K562 (cell line): ENCODE measurements at regions not wholly inside any gene's neighbourhood (a gene's known extent, or its start where the extent isn't known, plus 50 kb on each side); places are given as distances from the start of the nearest gene placed in this dataset.

Source experiments
- ATAC-seq: fragments of 200-7000 bp; cut with Tn5 transposase; 3 replicates; pipeline ENCODE4 v1.9.1; 2020; ENCODE audit warnings: moderate library complexity
- BruUV-seq: library from RNA; stranded (reverse); fragments of 400-500 nt; replicated peaks from 2 replicates; lab custom pipeline; 2021; lab: Mats Ljungman, UMichigan
- CTCF ChIA-PET: fragments of 300-600 bp; formaldehyde crosslinking; extraction: SDS; loops from one replicate; lab custom pipeline; 2021; ENCODE audit warnings: low intra/inter-chr PET ratio; lab: Yijun Ruan, JAX
- POLR2A ChIA-PET: fragments of 300-600, 350-650 bp; sonication (Branson Sonifier 250); formaldehyde crosslinking; extraction: SDS; loops from one replicate; lab custom pipeline; 2021; ENCODE audit warnings: antibody characterized with exemption, inconsistent platforms; lab: Yijun Ruan, JAX
- DNase-seq, 4 experiments: peaks; one replicate each; pipeline versions ENCODE4 v3.0.0 to v3.0.0-alpha.2; 2011 to 2018; ENCODE audit warnings: low spot score in 3 of 4, mixed read lengths in 3 of 4; ENCODE audit errors: extremely low read depth in 1 of 4
- FAIRE-seq: peaks from 2 replicates; lab custom pipeline; 2011; peaks lifted over from hg19 to GRCh38; lab: Jason Lieb, UNC
- H2AFZ ChIP-seq: 2 replicates; pipeline ENCODE4 v1.6.0; 2011; ENCODE audit warnings: low read depth, low read length, control low read depth, inconsistent platforms
- H3K27ac ChIP-seq: fragments of 200-600 bp; 3 replicates; pipeline ENCODE4 v1.8.0; 2011; ENCODE audit warnings: low read depth, mild to moderate bottlenecking, control low read depth, inconsistent platforms, low read length, moderate library complexity, mixed read lengths; ENCODE audit errors: extremely low read depth
- H3K27me3 ChIP-seq, 2 experiments: fragments of 300-600 bp in 1 of 2; 2 replicates in 1 of 2; 3 replicates in 1 of 2; pipeline versions ENCODE4 v1.6.0 to v1.8.0; 2011; ENCODE audit warnings: inconsistent platforms in 2 of 2, low read length in 2 of 2, mild to moderate bottlenecking in 1 of 2, mixed read lengths in 1 of 2, moderate library complexity in 1 of 2; ENCODE audit not compliant: control insufficient read depth in 2 of 2, insufficient read depth in 2 of 2
- H3K36me3 ChIP-seq: fragments of 300-600 bp; 3 replicates; pipeline ENCODE4 v1.8.0; 2011; ENCODE audit warnings: mild to moderate bottlenecking, low read length, inconsistent platforms; ENCODE audit not compliant: control insufficient read depth, insufficient read depth
- H3K4me1 ChIP-seq, 2 experiments: fragments of 200-600 bp in 1 of 2; replicated peaks in 1 of 2; 2 replicates in 1 of 2; 3 replicates in 1 of 2; pipeline versions ENCODE4 v1.5.1 to v1.8.0; 2011; ENCODE audit warnings: inconsistent platforms in 2 of 2, low read length in 2 of 2, mild to moderate bottlenecking in 1 of 2, mixed read lengths in 1 of 2, moderate library complexity in 1 of 2; ENCODE audit not compliant: control insufficient read depth in 2 of 2, insufficient read depth in 2 of 2
- H3K4me2 ChIP-seq: 2 replicates; pipeline ENCODE4 v1.6.1; 2011; ENCODE audit warnings: low read length, control low read depth, inconsistent platforms, mixed read lengths; ENCODE audit not compliant: insufficient read depth
- H3K4me3 ChIP-seq: fragments of 200-600 bp; sonication (generic), shearing (Covaris generic); 2 replicates; pipeline ENCODE4 v1.5.1; 2016; ENCODE audit warnings: control low read depth, inconsistent platforms
- H3K79me2 ChIP-seq: fragments of 200-600 bp; 3 replicates; pipeline ENCODE4 v1.8.0; 2011; ENCODE audit warnings: low read length, inconsistent platforms; ENCODE audit not compliant: control insufficient read depth, insufficient read depth
- H3K9ac ChIP-seq, 2 experiments: 2 replicates each; pipeline versions ENCODE4 v1.6.0 to v1.6.1; 2011; ENCODE audit warnings: low read depth in 2 of 2, low read length in 2 of 2, control low read depth in 1 of 2, inconsistent platforms in 1 of 2, mild to moderate bottlenecking in 1 of 2, mixed read lengths in 1 of 2; ENCODE audit not compliant: insufficient read depth in 1 of 2
- H3K9me1 ChIP-seq: one replicate; pipeline ENCODE4 v1.6.0; 2011; ENCODE audit warnings: inconsistent platforms, mild to moderate bottlenecking, low read length, moderate library complexity; ENCODE audit not compliant: control insufficient read depth, insufficient read depth
- H3K9me3 ChIP-seq: replicated peaks from 2 replicates; pipeline ENCODE4 v1.5.1; 2011; ENCODE audit warnings: low read depth, low read length, inconsistent platforms; ENCODE audit not compliant: control insufficient read depth, insufficient read depth
- H4K20me1 ChIP-seq: replicated peaks from 2 replicates; pipeline ENCODE4 v1.6.1; 2011; ENCODE audit warnings: low read length, inconsistent platforms, mixed read lengths; ENCODE audit not compliant: control insufficient read depth, insufficient read depth
- FOXP4 ChIP-seq: sonication (generic); formaldehyde crosslinking; IDR thresholded peaks from 2 replicates; pipeline ENCODE4 v1.8.0; 2022; ENCODE audit warnings: mild to moderate bottlenecking, missing genetic modification reagents, borderline replicate concordance
- SRSF7 ChIP-seq: fragments of 200-400 bp; formaldehyde crosslinking; optimal IDR thresholded peaks from 2 replicates; pipeline ENCODE3; 2017; ENCODE audit warnings: mild to moderate bottlenecking, low read depth, low read length
- ZNF407 ChIP-seq: fragments of 450-650 bp; IDR thresholded peaks from 2 replicates; pipeline ENCODE4 v1.6.1; 2016; ENCODE audit warnings: low read depth
- WGBS: fragments of 100-300 bp; shearing (Covaris generic); methylation state at CpG from one replicate; pipeline ENCODE4 v1.1.6; 2016; ENCODE audit warnings: low coverage, mixed read lengths; ENCODE audit not compliant: insufficient coverage; ENCODE audit errors: missing lambda C conversion rate; 5-methylcytosine and 5-hydroxymethylcytosine counted together
- in situ Hi-C: fragments of 300-500 bp; cut with MboI; formaldehyde crosslinking; loops from 4 replicates; pipeline ENCODE4 v1.15.0; 2018; ENCODE audit warnings: inconsistent platforms, mixed read lengths
- intact Hi-C: fragments of 100-400 bp; cut with micrococcal nuclease; formaldehyde crosslinking; loops from 2 replicates; pipeline ENCODE4 v1.14.2; 2022
- TF ChIP-seq, protein P1 (sequence below): fragments of 250-450 bp; sonication (Bioruptor Pico); IDR thresholded peaks from 2 replicates; pipeline ENCODE4 v1.8.0; 2021; ENCODE audit warnings: borderline replicate concordance, mild to moderate bottlenecking, moderate library complexity; ENCODE audit not compliant: poor library complexity, severe bottlenecking

- POLR2A ChIA-PET, result interaction anchor here (0.7 kb wide), 1 partner anchor 100 kb away, joined by 3 read pairs; no protein-coding TSS in a partner anchor
- H3K4me1 ChIP-seq, result no peaks in the 10 kb centered on the region
- TF ChIP-seq, protein P1, sequence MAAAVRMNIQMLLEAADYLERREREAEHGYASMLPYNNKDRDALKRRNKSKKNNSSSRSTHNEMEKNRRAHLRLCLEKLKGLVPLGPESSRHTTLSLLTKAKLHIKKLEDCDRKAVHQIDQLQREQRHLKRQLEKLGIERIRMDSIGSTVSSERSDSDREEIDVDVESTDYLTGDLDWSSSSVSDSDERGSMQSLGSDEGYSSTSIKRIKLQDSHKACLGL (CRISPR knock-in tag), result no peak
- TF ChIP-seq ZNF407, result no peak
- TF ChIP-seq FOXP4, result no peak
- TF ChIP-seq SRSF7, result no peak
- H3K9me1 ChIP-seq, result no peaks in the 10 kb centered on the region
- 0 out of 2 replicates have a peak, but pooled peaks cover 3% of the 10 kb centered on the region for H4K20me1 ChIP-seq
- H3K36me3 ChIP-seq, result no peaks in the 10 kb centered on the region
- H3K9me3 ChIP-seq, result no peaks in the 10 kb centered on the region
- no peak overlapping the region for H3K9ac ChIP-seq
- DNase-seq (no peak), FAIRE-seq (no peak), ATAC-seq (no peak)
- 4% methylated on average over 6 of the region's 6 CpGs for WGBS
- peaks cover 10 to 39% of the 10 kb centered on the region in 2 experiments for H3K27me3 ChIP-seq
- no peak overlapping the region for H3K4me3 ChIP-seq
- no peak overlapping the region for H3K27ac ChIP-seq
- CTCF ChIA-PET, result no interaction called here
- intact Hi-C loops (no loop called here), in situ Hi-C loops (no loop called here)
- H2AFZ ChIP-seq, result no peak overlapping the region
- H3K79me2 ChIP-seq, result no peaks in the 10 kb centered on the region
- no peak overlapping the region for H3K4me2 ChIP-seq
- BruUV-seq, result no TSS peak
Observed at GRCh38 chr20:57944988-57945387, 235.2 kb upstream of the PMEPA1 start.
